SK-N-SH (cell line): ENCODE measurements at regions not wholly inside any gene's neighbourhood (a gene's known extent, or its start where the extent isn't known, plus 50 kb on each side); places are given as distances from the start of the nearest gene placed in this dataset.

Experiments used
- CTCF ChIA-PET: fragments of 300-600, 350-600 bp; formaldehyde crosslinking; extraction: SDS; loops from one replicate; lab custom pipeline; 2021; lab: Yijun Ruan, JAX
- POLR2A ChIA-PET: fragments of 350-600 bp; sonication (Branson Sonifier 250); formaldehyde crosslinking; extraction: SDS; loops from one replicate; lab custom pipeline; 2020; ENCODE audit warnings: antibody characterized with exemption, inconsistent platforms; lab: Yijun Ruan, JAX
- DNase-seq: peaks from one replicate; pipeline ENCODE4 v3.0.0; 2012
- H2AFZ ChIP-seq: fragments of 200-600 bp; sonication (generic); 2 replicates; pipeline ENCODE4 v1.8.1; 2016; ENCODE audit warnings: antibody characterized with exemption, mild to moderate bottlenecking, low read depth
- H3F3A ChIP-seq: fragments of 200-600 bp; sonication (generic); replicated peaks from 2 replicates; pipeline ENCODE3; 2016; ENCODE audit warnings: antibody characterized with exemption, mild to moderate bottlenecking; ENCODE audit not compliant: insufficient read depth
- H3K27ac ChIP-seq, 2 experiments: fragments of 200-500 bp in 1 of 2; fragments of 200-600 bp in 1 of 2; sonication (Bioruptor generic) in 1 of 2; sonication (generic), shearing (Covaris generic) in 1 of 2; 2 replicates each; pipeline versions ENCODE4 v1.5.1 to v1.6.1; 2014 to 2016; ENCODE audit warnings: low read depth in 2 of 2, inconsistent platforms in 1 of 2, low read length in 1 of 2, mild to moderate bottlenecking in 1 of 2, mixed read lengths in 1 of 2
- H3K27me3 ChIP-seq: fragments of 200-600 bp; sonication (generic), shearing (Covaris generic); 2 replicates; pipeline ENCODE4 v1.6.1; 2016; ENCODE audit warnings: mixed run types; ENCODE audit not compliant: insufficient read depth
- H3K36me3 ChIP-seq, 2 experiments: fragments of 200-500 bp in 1 of 2; fragments of 200-600 bp in 1 of 2; sonication (Bioruptor generic) in 1 of 2; sonication (generic) in 1 of 2; replicated peaks in 1 of 2; 2 replicates each; pipeline versions ENCODE3 to v1.5.1; 2014 to 2016; ENCODE audit warnings: low read length in 1 of 2, mild to moderate bottlenecking in 1 of 2; ENCODE audit not compliant: insufficient read depth in 2 of 2, control insufficient read depth in 1 of 2
- H3K4me1 ChIP-seq, 2 experiments: fragments of 200-500 bp in 1 of 2; fragments of 200-600 bp in 1 of 2; sonication (Bioruptor generic) in 1 of 2; sonication (generic), shearing (Covaris generic) in 1 of 2; 2 replicates each; pipeline versions ENCODE4 v1.5.1 to v1.6.1; 2014 to 2016; ENCODE audit warnings: low read depth in 1 of 2, low read length in 1 of 2, mixed run types in 1 of 2; ENCODE audit not compliant: insufficient read depth in 2 of 2, control insufficient read depth in 1 of 2
- H3K4me2 ChIP-seq: fragments of 200-600 bp; sonication (generic), shearing (Covaris generic); 2 replicates; pipeline ENCODE4 v1.6.1; 2017; ENCODE audit warnings: mixed run types
- H3K4me3 ChIP-seq, 2 experiments: fragments of 200-500 bp in 1 of 2; fragments of 200-600 bp in 1 of 2; sonication (Bioruptor generic) in 1 of 2; sonication (generic), shearing (Covaris generic) in 1 of 2; 2 replicates each; pipeline versions ENCODE4 v1.5.1 to v1.8.1; 2014 to 2016; ENCODE audit warnings: low read depth in 2 of 2, inconsistent platforms in 1 of 2, low read length in 1 of 2, mild to moderate bottlenecking in 1 of 2, mixed read lengths in 1 of 2, moderate library complexity in 1 of 2
- H3K79me2 ChIP-seq: fragments of 200-600 bp; sonication (generic); 2 replicates; pipeline ENCODE4 v1.8.1; 2017; ENCODE audit warnings: mild to moderate bottlenecking; ENCODE audit not compliant: insufficient read depth
- H3K9ac ChIP-seq: fragments of 200-600 bp; sonication (generic); 2 replicates; pipeline ENCODE4 v1.6.1; 2017; ENCODE audit warnings: mixed run types
- H3K9me2 ChIP-seq: fragments of 200-600 bp; sonication (generic); 2 replicates; pipeline ENCODE4 v1.6.1; 2017; ENCODE audit warnings: mixed run types
- H3K9me3 ChIP-seq: fragments of 200-600 bp; sonication (generic); 2 replicates; pipeline ENCODE4 v1.6.1; 2017; ENCODE audit warnings: mixed run types, mild to moderate bottlenecking, moderate library complexity
- H4K20me1 ChIP-seq: fragments of 200-600 bp; sonication (generic); 2 replicates; pipeline ENCODE4 v1.6.1; 2017; ENCODE audit warnings: mild to moderate bottlenecking, mixed run types; ENCODE audit not compliant: insufficient read depth
- EP300 ChIP-seq, 2 experiments: IDR thresholded peaks; 2 replicates each; pipeline versions ENCODE4 v1.4.0 to v1.6.1; 2012; ENCODE audit warnings: borderline replicate concordance in 1 of 2, low read depth in 1 of 2, low read length in 1 of 2
- EZH2phosphoT487 ChIP-seq: fragments of 200-600 bp; sonication (generic); IDR thresholded peaks from 2 replicates; pipeline ENCODE4 v1.6.1; 2017; ENCODE audit warnings: low read depth, mixed run types, mild to moderate bottlenecking, antibody characterized with exemption, moderate library complexity, borderline replicate concordance
- FOSL2 ChIP-seq: IDR thresholded peaks from 2 replicates; pipeline ENCODE4 v1.4.0; 2012; ENCODE audit warnings: low read depth, mild to moderate bottlenecking, moderate library complexity, borderline replicate concordance
- FOXJ3 ChIP-seq: sonication (generic); formaldehyde crosslinking; IDR thresholded peaks from 2 replicates; pipeline ENCODE4 v1.5.1; 2020; ENCODE audit warnings: mild to moderate bottlenecking, missing genetic modification reagents
- FOXM1 ChIP-seq: IDR thresholded peaks from 2 replicates; pipeline ENCODE4 v1.4.0; 2012; ENCODE audit warnings: low read depth, mild to moderate bottlenecking
- GATA2 ChIP-seq: sonication (generic); formaldehyde crosslinking; IDR thresholded peaks from 2 replicates; pipeline ENCODE4 v1.5.0; 2020; ENCODE audit warnings: mild to moderate bottlenecking, missing genetic modification reagents
- JUND ChIP-seq: IDR thresholded peaks from 2 replicates; pipeline ENCODE4 v1.4.0; 2012
- MEF2A ChIP-seq: IDR thresholded peaks from 2 replicates; pipeline ENCODE4 v1.4.0; 2012; ENCODE audit warnings: low read depth, borderline replicate concordance
- MXI1 ChIP-seq: IDR thresholded peaks from 2 replicates; pipeline ENCODE4 v1.6.1; 2012; ENCODE audit warnings: mild to moderate bottlenecking, low read depth, low read length, improper control_type of control experiment
- POLR2AphosphoS5 ChIP-seq: IDR thresholded peaks from 2 replicates; pipeline ENCODE4 v1.6.1; 2012; ENCODE audit warnings: low read depth, low read length
- RAD21 ChIP-seq: IDR thresholded peaks from 2 replicates; pipeline ENCODE4 v1.6.1; 2012; ENCODE audit warnings: mild to moderate bottlenecking, low read length
- SIN3A ChIP-seq: IDR thresholded peaks from 2 replicates; pipeline ENCODE4 v1.6.1; 2012; ENCODE audit warnings: low read depth, mild to moderate bottlenecking, low read length, moderate library complexity, borderline replicate concordance
- SMC3 ChIP-seq: IDR thresholded peaks from 2 replicates; pipeline ENCODE4 v1.6.1; 2012; ENCODE audit warnings: low read depth, low read length, improper control_type of control experiment
- TAF1 ChIP-seq: IDR thresholded peaks from 2 replicates; pipeline ENCODE4 v1.6.1; 2012; ENCODE audit warnings: low read depth, mild to moderate bottlenecking, low read length, moderate library complexity, borderline replicate concordance
- TEAD4 ChIP-seq: IDR thresholded peaks from 2 replicates; pipeline ENCODE4 v1.4.0; 2012; ENCODE audit warnings: mild to moderate bottlenecking, borderline replicate concordance; ENCODE audit not compliant: insufficient read depth
- whole genome bisulfite sequencing: methylation state at CpG from one replicate; pipeline ENCODE4 v1.1.6; 2017; ENCODE audit warnings: low lambda C conversion rate; 5-methylcytosine and 5-hydroxymethylcytosine counted together
- TF ChIP-seq, protein P1 (sequence below): IDR thresholded peaks from 2 replicates; pipeline ENCODE4 v1.4.0; 2012; ENCODE audit warnings: low read depth
- TF ChIP-seq, protein P2 (sequence below): IDR thresholded peaks from 2 replicates; pipeline ENCODE4; 2012
- TF ChIP-seq, protein P3 (sequence below): fragments of 200-600 bp; sonication (generic); IDR thresholded peaks from 2 replicates; pipeline ENCODE4 v1.6.1; 2017; ENCODE audit warnings: antibody characterized with exemption, mild to moderate bottlenecking, moderate library complexity
- TF ChIP-seq, protein P4 (sequence below): IDR thresholded peaks from 2 replicates; pipeline ENCODE4 v1.6.1; 2012; ENCODE audit warnings: mild to moderate bottlenecking, low read depth, low read length, moderate library complexity
- TF ChIP-seq, protein P5 (sequence below): fragments of 150-350 bp; IDR thresholded peaks from 2 replicates; pipeline ENCODE4 v1.6.1; 2016; ENCODE audit warnings: mild to moderate bottlenecking, low read depth, low read length

DNA sequence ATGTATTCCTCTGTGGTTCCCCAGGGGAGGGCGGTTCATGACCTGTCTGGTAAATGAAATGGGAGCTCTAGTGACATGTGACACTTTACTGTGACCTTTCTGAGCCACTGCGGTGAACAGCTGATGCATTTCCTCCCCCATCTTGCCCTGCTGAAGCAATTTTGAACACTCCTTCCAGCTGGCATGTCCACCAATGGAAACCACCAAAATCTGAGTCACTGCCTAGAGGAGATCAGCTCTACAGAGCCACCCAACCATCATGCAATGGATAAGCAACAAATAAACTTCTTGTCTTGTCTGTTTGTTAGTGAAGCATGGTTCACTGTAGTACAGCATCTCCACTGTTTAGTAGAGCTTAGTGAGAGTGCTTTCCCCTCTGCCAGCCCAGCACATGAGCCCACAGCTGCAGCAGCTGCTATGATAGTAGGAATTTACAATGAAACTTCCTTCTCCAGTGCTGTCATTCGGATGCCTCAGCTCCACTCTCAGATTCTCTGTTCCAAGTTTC, 479.4 kb downstream of the NTRK3 start:
- CTCF ChIA-PET = interaction anchor here (0.6 kb wide), 1 partner anchor 10 kb away, joined by 3 read pairs; no protein-coding TSS in a partner anchor

DNA sequence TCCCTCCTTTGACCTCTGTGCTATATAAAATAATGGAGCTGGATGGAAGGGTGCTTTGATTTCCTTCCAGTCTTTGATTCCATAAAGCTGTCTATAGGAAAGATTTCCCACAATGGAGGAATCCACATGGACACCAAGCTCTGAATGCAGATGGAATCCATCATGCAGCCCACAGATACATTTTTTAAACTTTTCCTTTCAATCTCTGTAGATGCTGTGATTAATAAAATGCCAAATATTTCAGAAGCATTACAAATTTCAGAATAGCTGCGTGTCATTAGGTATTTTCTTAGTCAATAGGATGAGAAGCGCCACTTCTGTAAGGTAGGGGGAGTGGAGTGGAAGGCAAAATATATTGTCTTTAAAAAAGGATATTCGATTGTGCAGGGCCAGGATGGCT, 489.0 kb downstream of the NTRK3 start:
- Histone ChIP-seq H2AFZ (no peak overlapping the region), H4K20me1 (no peaks in the 10 kb centered on the region), H3K27ac (no peak overlapping the region), H3K9ac (no peak overlapping the region), H3K4me1 (peaks cover 11 to 27% of the 10 kb centered on the region in 2 experiments), H3F3A (peaks cover 18% of the 10 kb centered on the region), H3K9me2 (no peaks in the 10 kb centered on the region), H3K36me3 (peaks cover 0 to 5% of the 10 kb centered on the region in 2 experiments), H3K79me2 (no peaks in the 10 kb centered on the region), H3K4me2 (no peak overlapping the region), H3K27me3 (no peaks in the 10 kb centered on the region), H3K4me3 (no peak overlapping the region), H3K9me3 (0 out of 2 replicates have a peak, but pooled peaks cover 3% of the 10 kb centered on the region)
- ChIA-PET CTCF (interaction anchor here (0.7 kb wide), 1 partner anchor 10 kb away, joined by 3 read pairs; no protein-coding TSS in a partner anchor), POLR2A (no interaction called here)
- 72% methylated on average over 3 of the region's 3 CpGs for WGBS
- TF ChIP-seq, protein P1, sequence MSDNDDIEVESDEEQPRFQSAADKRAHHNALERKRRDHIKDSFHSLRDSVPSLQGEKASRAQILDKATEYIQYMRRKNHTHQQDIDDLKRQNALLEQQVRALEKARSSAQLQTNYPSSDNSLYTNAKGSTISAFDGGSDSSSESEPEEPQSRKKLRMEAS = no peak
- TF ChIP-seq GATA2 (no peak), SIN3A (no peak), JUND (no peak), FOSL2 (no peak), SMC3 (no peak)
- TF ChIP-seq, protein P2, sequence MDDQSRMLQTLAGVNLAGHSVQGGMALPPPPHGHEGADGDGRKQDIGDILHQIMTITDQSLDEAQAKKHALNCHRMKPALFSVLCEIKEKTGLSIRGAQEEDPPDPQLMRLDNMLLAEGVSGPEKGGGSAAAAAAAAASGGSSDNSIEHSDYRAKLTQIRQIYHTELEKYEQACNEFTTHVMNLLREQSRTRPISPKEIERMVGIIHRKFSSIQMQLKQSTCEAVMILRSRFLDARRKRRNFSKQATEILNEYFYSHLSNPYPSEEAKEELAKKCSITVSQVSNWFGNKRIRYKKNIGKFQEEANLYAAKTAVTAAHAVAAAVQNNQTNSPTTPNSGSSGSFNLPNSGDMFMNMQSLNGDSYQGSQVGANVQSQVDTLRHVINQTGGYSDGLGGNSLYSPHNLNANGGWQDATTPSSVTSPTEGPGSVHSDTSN = no peak
- TF ChIP-seq, protein P3, sequence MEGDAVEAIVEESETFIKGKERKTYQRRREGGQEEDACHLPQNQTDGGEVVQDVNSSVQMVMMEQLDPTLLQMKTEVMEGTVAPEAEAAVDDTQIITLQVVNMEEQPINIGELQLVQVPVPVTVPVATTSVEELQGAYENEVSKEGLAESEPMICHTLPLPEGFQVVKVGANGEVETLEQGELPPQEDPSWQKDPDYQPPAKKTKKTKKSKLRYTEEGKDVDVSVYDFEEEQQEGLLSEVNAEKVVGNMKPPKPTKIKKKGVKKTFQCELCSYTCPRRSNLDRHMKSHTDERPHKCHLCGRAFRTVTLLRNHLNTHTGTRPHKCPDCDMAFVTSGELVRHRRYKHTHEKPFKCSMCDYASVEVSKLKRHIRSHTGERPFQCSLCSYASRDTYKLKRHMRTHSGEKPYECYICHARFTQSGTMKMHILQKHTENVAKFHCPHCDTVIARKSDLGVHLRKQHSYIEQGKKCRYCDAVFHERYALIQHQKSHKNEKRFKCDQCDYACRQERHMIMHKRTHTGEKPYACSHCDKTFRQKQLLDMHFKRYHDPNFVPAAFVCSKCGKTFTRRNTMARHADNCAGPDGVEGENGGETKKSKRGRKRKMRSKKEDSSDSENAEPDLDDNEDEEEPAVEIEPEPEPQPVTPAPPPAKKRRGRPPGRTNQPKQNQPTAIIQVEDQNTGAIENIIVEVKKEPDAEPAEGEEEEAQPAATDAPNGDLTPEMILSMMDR = no peak
- TF ChIP-seq, protein P4, sequence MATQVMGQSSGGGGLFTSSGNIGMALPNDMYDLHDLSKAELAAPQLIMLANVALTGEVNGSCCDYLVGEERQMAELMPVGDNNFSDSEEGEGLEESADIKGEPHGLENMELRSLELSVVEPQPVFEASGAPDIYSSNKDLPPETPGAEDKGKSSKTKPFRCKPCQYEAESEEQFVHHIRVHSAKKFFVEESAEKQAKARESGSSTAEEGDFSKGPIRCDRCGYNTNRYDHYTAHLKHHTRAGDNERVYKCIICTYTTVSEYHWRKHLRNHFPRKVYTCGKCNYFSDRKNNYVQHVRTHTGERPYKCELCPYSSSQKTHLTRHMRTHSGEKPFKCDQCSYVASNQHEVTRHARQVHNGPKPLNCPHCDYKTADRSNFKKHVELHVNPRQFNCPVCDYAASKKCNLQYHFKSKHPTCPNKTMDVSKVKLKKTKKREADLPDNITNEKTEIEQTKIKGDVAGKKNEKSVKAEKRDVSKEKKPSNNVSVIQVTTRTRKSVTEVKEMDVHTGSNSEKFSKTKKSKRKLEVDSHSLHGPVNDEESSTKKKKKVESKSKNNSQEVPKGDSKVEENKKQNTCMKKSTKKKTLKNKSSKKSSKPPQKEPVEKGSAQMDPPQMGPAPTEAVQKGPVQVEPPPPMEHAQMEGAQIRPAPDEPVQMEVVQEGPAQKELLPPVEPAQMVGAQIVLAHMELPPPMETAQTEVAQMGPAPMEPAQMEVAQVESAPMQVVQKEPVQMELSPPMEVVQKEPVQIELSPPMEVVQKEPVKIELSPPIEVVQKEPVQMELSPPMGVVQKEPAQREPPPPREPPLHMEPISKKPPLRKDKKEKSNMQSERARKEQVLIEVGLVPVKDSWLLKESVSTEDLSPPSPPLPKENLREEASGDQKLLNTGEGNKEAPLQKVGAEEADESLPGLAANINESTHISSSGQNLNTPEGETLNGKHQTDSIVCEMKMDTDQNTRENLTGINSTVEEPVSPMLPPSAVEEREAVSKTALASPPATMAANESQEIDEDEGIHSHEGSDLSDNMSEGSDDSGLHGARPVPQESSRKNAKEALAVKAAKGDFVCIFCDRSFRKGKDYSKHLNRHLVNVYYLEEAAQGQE = no peak
- TF ChIP-seq, protein P5, sequence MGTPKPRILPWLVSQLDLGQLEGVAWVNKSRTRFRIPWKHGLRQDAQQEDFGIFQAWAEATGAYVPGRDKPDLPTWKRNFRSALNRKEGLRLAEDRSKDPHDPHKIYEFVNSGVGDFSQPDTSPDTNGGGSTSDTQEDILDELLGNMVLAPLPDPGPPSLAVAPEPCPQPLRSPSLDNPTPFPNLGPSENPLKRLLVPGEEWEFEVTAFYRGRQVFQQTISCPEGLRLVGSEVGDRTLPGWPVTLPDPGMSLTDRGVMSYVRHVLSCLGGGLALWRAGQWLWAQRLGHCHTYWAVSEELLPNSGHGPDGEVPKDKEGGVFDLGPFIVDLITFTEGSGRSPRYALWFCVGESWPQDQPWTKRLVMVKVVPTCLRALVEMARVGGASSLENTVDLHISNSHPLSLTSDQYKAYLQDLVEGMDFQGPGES = no peak
- DNase-seq = no peak

More for the DNA sequence above, 479.4 kb downstream of the NTRK3 start:
- POLR2A ChIA-PET = no interaction called here
- Histone ChIP-seq H3K9me3 (no peaks in the 10 kb centered on the region), H3K27me3 (no peaks in the 10 kb centered on the region), H2AFZ (no peak overlapping the region), H4K20me1 (no peaks in the 10 kb centered on the region), H3K9ac (no peak overlapping the region), H3K27ac (no peak overlapping the region), H3K79me2 (no peaks in the 10 kb centered on the region), H3K4me1 (no peaks in the 10 kb centered on the region), H3K4me2 (no peak overlapping the region), H3K36me3 (no peaks in the 10 kb centered on the region), H3F3A (no peaks in the 10 kb centered on the region), H3K4me3 (no peak overlapping the region), H3K9me2 (no peaks in the 10 kb centered on the region)
- no peak for TF ChIP-seq FOXJ3 (CRISPR knock-in tag)
- TF ChIP-seq MXI1 = no peak
- no peak for TF ChIP-seq EZH2phosphoT487
- no peak for TF ChIP-seq EP300 (IDR thresholded peaks at IDR 0.05; ENCODE audit: borderline replicate concordance in 1 of 2, low read depth in 1 of 2, low read length in 1 of 2)
- no peak for TF ChIP-seq POLR2AphosphoS5
- TF ChIP-seq TAF1 = no peak
- TF ChIP-seq RAD21 = no peak
- no peak for TF ChIP-seq TEAD4
- no peak for TF ChIP-seq MEF2A
- TF ChIP-seq FOXM1 = no peak
- no peak for TF ChIP-seq JUND
- TF ChIP-seq, protein P2 = no peak
- no peak for DNase-seq
- 64% methylated on average over 3 of the region's 3 CpGs for WGBS
